ENCODE measurements at regions not wholly inside any gene's neighbourhood (a gene's known extent, or its start where the extent isn't known, plus 50 kb on each side); places are given as distances from the start of the nearest gene placed in this dataset.

DNA sequence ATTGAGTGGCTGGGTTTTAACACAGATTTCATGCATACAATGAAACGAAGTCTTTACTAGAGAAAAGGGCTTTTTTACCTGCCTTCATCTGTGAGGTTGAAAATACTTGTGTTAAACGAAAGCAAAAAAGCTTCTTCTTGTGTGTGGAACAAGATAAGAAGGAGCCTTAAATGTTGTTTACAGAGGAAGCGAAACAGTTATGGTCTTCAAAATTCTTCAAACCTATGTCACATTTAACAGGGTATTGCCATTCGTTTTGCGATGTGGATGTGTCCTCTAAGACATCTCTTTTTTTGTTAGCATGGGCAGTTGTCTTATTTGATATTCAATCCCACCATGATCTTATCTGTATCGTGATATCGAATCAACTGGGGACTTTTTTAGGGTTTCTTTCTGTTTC, 532.6 kb downstream of the TMEM182 start:
- Mint-ChIP-seq H3K9me3 (ENCODE audit: unreplicated experiment) (no peaks in the 10 kb centered on the region), H3K4me3 (ENCODE audit: unreplicated experiment) (no peak overlapping the region), H3K27ac (ENCODE audit: unreplicated experiment) (no peak overlapping the region), H3K27me3 (ENCODE audit: low read depth, unreplicated experiment) (peaks cover 5% of the 10 kb centered on the region), H3K4me1 (ENCODE audit: low read depth, unreplicated experiment) (no peaks in the 10 kb centered on the region), H3K36me3 (ENCODE audit: low read depth, unreplicated experiment) (no peaks in the 10 kb centered on the region)
- H3K27me3 ChIP-seq (ENCODE audit: insufficient read depth, low read length), result no peaks in the 10 kb centered on the region
- no peak for TF ChIP-seq EZH2 (IDR thresholded peaks at IDR 0.05; ENCODE audit: insufficient read depth, low read length)
- TF ChIP-seq, protein P1, sequence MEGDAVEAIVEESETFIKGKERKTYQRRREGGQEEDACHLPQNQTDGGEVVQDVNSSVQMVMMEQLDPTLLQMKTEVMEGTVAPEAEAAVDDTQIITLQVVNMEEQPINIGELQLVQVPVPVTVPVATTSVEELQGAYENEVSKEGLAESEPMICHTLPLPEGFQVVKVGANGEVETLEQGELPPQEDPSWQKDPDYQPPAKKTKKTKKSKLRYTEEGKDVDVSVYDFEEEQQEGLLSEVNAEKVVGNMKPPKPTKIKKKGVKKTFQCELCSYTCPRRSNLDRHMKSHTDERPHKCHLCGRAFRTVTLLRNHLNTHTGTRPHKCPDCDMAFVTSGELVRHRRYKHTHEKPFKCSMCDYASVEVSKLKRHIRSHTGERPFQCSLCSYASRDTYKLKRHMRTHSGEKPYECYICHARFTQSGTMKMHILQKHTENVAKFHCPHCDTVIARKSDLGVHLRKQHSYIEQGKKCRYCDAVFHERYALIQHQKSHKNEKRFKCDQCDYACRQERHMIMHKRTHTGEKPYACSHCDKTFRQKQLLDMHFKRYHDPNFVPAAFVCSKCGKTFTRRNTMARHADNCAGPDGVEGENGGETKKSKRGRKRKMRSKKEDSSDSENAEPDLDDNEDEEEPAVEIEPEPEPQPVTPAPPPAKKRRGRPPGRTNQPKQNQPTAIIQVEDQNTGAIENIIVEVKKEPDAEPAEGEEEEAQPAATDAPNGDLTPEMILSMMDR (IDR thresholded peaks at IDR 0.05; ENCODE audit: insufficient read depth, low read depth, low read length), result no peak
- no peaks in the 10 kb centered on the region for H3K79me2 ChIP-seq (ENCODE audit: insufficient read depth, low read length)
- no peaks in the 10 kb centered on the region for H4K20me1 ChIP-seq (ENCODE audit: insufficient read depth, low read length)
- H3K27ac ChIP-seq (ENCODE audit: low read depth, low read length), result no peak overlapping the region
- no peaks in the 10 kb centered on the region for H3K9me3 ChIP-seq (ENCODE audit: insufficient read depth, low read depth, low read length)
- DNase-seq (ENCODE audit: low read depth) (no peak), FAIRE-seq (no peak)
- H2AFZ ChIP-seq (ENCODE audit: low read depth, low read length), result no peak overlapping the region
- no peak overlapping the region for H3K4me3 ChIP-seq (ENCODE audit: insufficient read depth, low read depth, low read length)
- no peak overlapping the region for H3K4me2 ChIP-seq (ENCODE audit: low read length)
- no peak overlapping the region for H3K9ac ChIP-seq (ENCODE audit: low read length)
- H3K4me1 ChIP-seq (ENCODE audit: insufficient read depth, low read length), result no peaks in the 10 kb centered on the region
- no peaks in the 10 kb centered on the region for H3K36me3 ChIP-seq (ENCODE audit: insufficient read depth, low read length)

- no peak overlapping the region for H3K4me3 Mint-ChIP-seq (ENCODE audit: unreplicated experiment)
- Histone ChIP-seq H4K20me1 (ENCODE audit: insufficient read depth, low read length) (no peaks in the 10 kb centered on the region), H2AFZ (ENCODE audit: low read depth, low read length) (no peak overlapping the region), H3K27ac (ENCODE audit: low read depth, low read length) (no peak overlapping the region), H3K9me3 (ENCODE audit: insufficient read depth, low read depth, low read length) (no peaks in the 10 kb centered on the region), H3K9ac (ENCODE audit: low read length) (no peak overlapping the region), H3K36me3 (ENCODE audit: insufficient read depth, low read length) (no peaks in the 10 kb centered on the region), H3K4me1 (ENCODE audit: insufficient read depth, low read length) (no peaks in the 10 kb centered on the region), H3K4me2 (ENCODE audit: low read length) (no peak overlapping the region), H3K4me3 (ENCODE audit: insufficient read depth, low read depth, low read length) (no peak overlapping the region), H3K79me2 (ENCODE audit: insufficient read depth, low read length) (no peaks in the 10 kb centered on the region), H3K27me3 (ENCODE audit: insufficient read depth, low read length) (no peaks in the 10 kb centered on the region)
- no peaks in the 10 kb centered on the region for H3K4me1 Mint-ChIP-seq (ENCODE audit: low read depth, unreplicated experiment)
- no peaks in the 10 kb centered on the region for H3K36me3 Mint-ChIP-seq (ENCODE audit: low read depth, unreplicated experiment)
- TF ChIP-seq, protein P1 (IDR thresholded peaks at IDR 0.05; ENCODE audit: insufficient read depth, low read depth, low read length), result no peak
- TF ChIP-seq EZH2 (IDR thresholded peaks at IDR 0.05; ENCODE audit: insufficient read depth, low read length), result no peak
- FAIRE-seq, result no peak
- no peak overlapping the region for H3K27ac Mint-ChIP-seq (ENCODE audit: unreplicated experiment)
- no peaks in the 10 kb centered on the region for H3K9me3 Mint-ChIP-seq (ENCODE audit: unreplicated experiment)
- H3K27me3 Mint-ChIP-seq (ENCODE audit: low read depth, unreplicated experiment), result peaks cover 5% of the 10 kb centered on the region
- DNase-seq (ENCODE audit: low read depth), result no peak
Measured at GRCh38 chr2:103295591-103295990, 533.8 kb downstream of the TMEM182 start.

GRCh38 chr2:103324671-103325070, 562.8 kb downstream of the TMEM182 start:
- DNase-seq (ENCODE audit: low read depth), result no peak
- no peaks in the 10 kb centered on the region for H3K79me2 ChIP-seq (ENCODE audit: insufficient read depth, low read length)
- no peaks in the 10 kb centered on the region for H3K4me1 ChIP-seq (ENCODE audit: insufficient read depth, low read length)
- no peak overlapping the region for H3K4me3 ChIP-seq (ENCODE audit: insufficient read depth, low read depth, low read length)
- H3K4me2 ChIP-seq (ENCODE audit: low read length), result no peak overlapping the region
- no peaks in the 10 kb centered on the region for H4K20me1 ChIP-seq (ENCODE audit: insufficient read depth, low read length)
- H2AFZ ChIP-seq (ENCODE audit: low read depth, low read length), result no peak overlapping the region
- Mint-ChIP-seq H3K4me3 (ENCODE audit: unreplicated experiment) (no peak overlapping the region), H3K27me3 (ENCODE audit: low read depth, unreplicated experiment) (no peaks in the 10 kb centered on the region), H3K4me1 (ENCODE audit: low read depth, unreplicated experiment) (no peaks in the 10 kb centered on the region), H3K9me3 (ENCODE audit: unreplicated experiment) (no peaks in the 10 kb centered on the region), H3K36me3 (ENCODE audit: low read depth, unreplicated experiment) (no peaks in the 10 kb centered on the region), H3K27ac (ENCODE audit: unreplicated experiment) (no peak overlapping the region)
- H3K27ac ChIP-seq (ENCODE audit: low read depth, low read length), result no peak overlapping the region
- H3K9me3 ChIP-seq (ENCODE audit: insufficient read depth, low read depth, low read length), result no peaks in the 10 kb centered on the region
- H3K27me3 ChIP-seq (ENCODE audit: insufficient read depth, low read length), result no peaks in the 10 kb centered on the region
- H3K9ac ChIP-seq (ENCODE audit: low read length), result no peak overlapping the region
- TF ChIP-seq EZH2 (IDR thresholded peaks at IDR 0.05; ENCODE audit: insufficient read depth, low read length), result no peak
- TF ChIP-seq, protein P1 (IDR thresholded peaks at IDR 0.05; ENCODE audit: insufficient read depth, low read depth, low read length), result no peak
- no peak for FAIRE-seq
- H3K36me3 ChIP-seq (ENCODE audit: insufficient read depth, low read length), result no peaks in the 10 kb centered on the region

All from astrocyte (in vitro differentiated cells and primary cell).